AG10803 (cell line): ENCODE measurements at regions not wholly inside any gene's neighbourhood (a gene's known extent, or its start where the extent isn't known, plus 50 kb on each side); places are given as distances from the start of the nearest gene placed in this dataset.

Experiments used
- DNase-seq: peaks from one replicate; pipeline ENCODE4 v3.0.0; 2010; ENCODE audit warnings: low read depth
- H3K4me3 ChIP-seq: 2 replicates; pipeline ENCODE4 v1.5.1; 2011; ENCODE audit warnings: mild to moderate bottlenecking, low read length, control low read depth
- CTCF ChIP-seq: conservative IDR thresholded peaks from 2 replicates; pipeline ENCODE4 v1.5.1; 2011; ENCODE audit warnings: mild to moderate bottlenecking, low read length, control low read depth, inconsistent platforms

DNA sequence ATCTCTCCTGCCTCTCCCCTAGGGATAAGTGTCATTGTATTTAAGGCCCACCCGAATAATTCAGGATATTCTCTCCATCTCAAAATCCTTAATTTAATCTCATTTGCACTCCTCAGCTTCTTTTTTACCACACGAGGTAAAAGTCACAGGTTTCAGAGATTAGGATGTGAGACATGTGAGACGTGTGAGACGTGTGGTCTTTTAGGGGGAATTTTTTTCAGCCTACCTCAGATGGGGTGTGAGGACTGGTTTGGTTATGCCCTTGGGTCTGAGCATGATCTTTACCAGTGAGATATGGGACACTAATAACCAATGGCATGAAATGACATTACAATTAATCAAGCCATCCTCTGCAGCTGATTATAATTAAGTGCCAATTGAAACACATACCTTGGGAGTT lies 324.2 kb downstream of the BMP2 start:
- no peak for TF ChIP-seq CTCF
- no peak overlapping the region for H3K4me3 ChIP-seq
- DNase-seq, result no peak

GRCh38 chr20:7094438-7094997 lies 327.0 kb downstream of the BMP2 start:
- DNase-seq, result no peak
- TF ChIP-seq CTCF, result peak; percentile 19

DNA sequence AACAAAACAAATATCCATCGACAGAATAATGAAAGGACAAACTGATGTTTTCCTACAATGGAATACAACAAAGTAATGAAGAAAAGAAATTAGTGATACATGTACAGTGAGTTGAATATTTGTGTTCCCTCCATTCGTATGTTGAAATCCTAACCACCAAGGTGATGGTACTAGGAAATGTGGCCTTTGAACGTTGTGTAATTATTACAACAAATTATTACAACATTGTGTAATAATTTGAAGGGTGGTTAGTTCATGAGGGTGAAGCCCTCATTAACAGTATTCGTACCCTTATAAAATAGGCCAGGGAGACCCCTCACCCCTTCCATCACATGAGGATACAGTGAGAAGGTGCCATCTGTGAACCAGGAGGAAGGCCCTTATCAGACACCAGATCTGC lies 339.4 kb downstream of the BMP2 start:
- no peak overlapping the region for H3K4me3 ChIP-seq
- DNase-seq, result no peak
- TF ChIP-seq CTCF, result no peak

More at GRCh38 chr20:7094438-7094997, 327.0 kb downstream of the BMP2 start:
- no peak overlapping the region for H3K4me3 ChIP-seq

GRCh38 chr20:7108929-7109328 lies 341.4 kb downstream of the BMP2 start:
- no peak overlapping the region for H3K4me3 ChIP-seq
- DNase-seq, result no peak
- no peak for TF ChIP-seq CTCF

GRCh38 chr20:7113577-7114466 lies 346.3 kb downstream of the BMP2 start:
- peak; percentile 11 for DNase-seq
- TF ChIP-seq CTCF, result peak; percentile 54
- H3K4me3 ChIP-seq, result no peak overlapping the region

DNA sequence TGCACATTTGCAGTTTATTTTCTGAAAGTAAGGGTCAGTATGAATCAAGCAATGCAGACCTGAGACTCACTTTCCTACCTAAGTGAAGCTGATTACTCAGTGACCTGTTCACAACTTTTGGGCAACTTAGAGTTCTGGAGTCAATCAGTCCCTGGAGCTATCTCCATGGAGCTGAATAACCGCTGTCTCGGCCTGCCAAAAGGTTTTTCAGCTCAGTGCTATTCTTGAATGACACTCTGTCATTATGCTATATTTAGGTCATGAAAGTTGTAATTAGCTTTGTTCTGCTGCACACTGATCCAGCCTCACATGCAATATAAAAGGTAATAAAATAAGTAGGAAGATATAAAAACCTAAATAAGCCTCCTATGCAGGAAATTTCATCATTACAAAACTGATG lies 356.0 kb downstream of the BMP2 start:
- no peak overlapping the region for H3K4me3 ChIP-seq
- TF ChIP-seq CTCF, result no peak
- no peak for DNase-seq

DNA sequence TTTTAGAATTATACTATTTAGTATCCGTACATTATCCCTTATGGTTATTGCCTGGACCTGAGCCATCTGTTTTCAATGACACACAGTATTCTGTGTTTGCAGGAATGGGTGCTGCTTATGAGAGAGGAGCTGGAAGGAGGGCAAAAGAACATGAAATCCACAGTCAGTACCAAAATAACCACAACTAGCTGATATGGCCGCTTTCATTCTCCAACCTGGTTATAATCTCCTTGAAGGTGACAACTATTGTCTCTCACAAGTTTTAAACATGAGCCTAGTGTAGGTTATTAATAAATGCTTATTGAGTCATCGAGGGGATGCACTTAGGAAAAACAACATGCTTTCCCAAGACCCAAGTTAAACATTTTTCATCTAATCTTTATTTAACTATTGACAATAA lies 356.6 kb downstream of the BMP2 start:
- TF ChIP-seq CTCF, result no peak
- no peak overlapping the region for H3K4me3 ChIP-seq
- no peak for DNase-seq
